Mammary epithelial cell (primary cell): ENCODE measurements at regions not wholly inside any gene's neighbourhood (a gene's known extent, or its start where the extent isn't known, plus 50 kb on each side); places are given as distances from the start of the nearest gene placed in this dataset.

ENCODE experiments used
- EZH2 ChIP-seq: IDR thresholded peaks from 2 replicates; pipeline ENCODE4 v1.6.1; 2012; ENCODE audit warnings: low read length, inconsistent platforms, borderline replicate concordance
- TF ChIP-seq, protein P1 (sequence below), 2 donors: IDR thresholded peaks in 1 of 2; conservative IDR thresholded peaks in 1 of 2; 2 replicates each; pipeline ENCODE4 v1.5.1; 2011 to 2012; ENCODE audit warnings: inconsistent platforms in 2 of 2, low read length in 2 of 2, mild to moderate bottlenecking in 2 of 2, control low read depth in 1 of 2, low read depth in 1 of 2; ENCODE audit not compliant: insufficient read depth in 1 of 2; ENCODE audit errors: extremely low read depth in 1 of 2

DNA sequence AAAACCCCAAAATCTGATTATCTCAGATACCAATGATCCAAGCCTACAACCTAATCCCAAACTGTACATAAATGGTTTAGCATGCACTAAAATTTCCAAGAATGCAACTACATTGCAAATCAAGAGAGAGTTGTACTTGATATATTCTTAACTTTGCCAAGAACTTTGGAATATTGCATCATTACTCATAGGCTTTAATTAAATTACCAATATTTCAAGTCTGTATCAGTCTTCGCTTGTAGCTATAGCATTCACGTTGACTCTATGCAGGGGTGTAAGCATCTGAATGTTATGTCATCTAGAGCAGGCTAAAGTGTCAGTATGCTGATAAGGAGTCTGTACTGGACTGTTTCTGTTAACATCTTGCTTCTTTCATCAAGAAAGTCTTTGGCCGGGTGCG, 56.3 kb downstream of the FOXI3 start:
- TF ChIP-seq, protein P1, sequence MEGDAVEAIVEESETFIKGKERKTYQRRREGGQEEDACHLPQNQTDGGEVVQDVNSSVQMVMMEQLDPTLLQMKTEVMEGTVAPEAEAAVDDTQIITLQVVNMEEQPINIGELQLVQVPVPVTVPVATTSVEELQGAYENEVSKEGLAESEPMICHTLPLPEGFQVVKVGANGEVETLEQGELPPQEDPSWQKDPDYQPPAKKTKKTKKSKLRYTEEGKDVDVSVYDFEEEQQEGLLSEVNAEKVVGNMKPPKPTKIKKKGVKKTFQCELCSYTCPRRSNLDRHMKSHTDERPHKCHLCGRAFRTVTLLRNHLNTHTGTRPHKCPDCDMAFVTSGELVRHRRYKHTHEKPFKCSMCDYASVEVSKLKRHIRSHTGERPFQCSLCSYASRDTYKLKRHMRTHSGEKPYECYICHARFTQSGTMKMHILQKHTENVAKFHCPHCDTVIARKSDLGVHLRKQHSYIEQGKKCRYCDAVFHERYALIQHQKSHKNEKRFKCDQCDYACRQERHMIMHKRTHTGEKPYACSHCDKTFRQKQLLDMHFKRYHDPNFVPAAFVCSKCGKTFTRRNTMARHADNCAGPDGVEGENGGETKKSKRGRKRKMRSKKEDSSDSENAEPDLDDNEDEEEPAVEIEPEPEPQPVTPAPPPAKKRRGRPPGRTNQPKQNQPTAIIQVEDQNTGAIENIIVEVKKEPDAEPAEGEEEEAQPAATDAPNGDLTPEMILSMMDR (conservative IDR thresholded peaks at IDR 0.05 in 1 of 2, IDR thresholded peaks at IDR 0.05 in 1 of 2; ENCODE audit: extremely low read depth in 1 of 2, insufficient read depth in 1 of 2, low read depth in 1 of 2, low read length in 2 of 2): no peak
- no peak for TF ChIP-seq EZH2
